ENCODE measurements at regions not wholly inside any gene's neighbourhood (a gene's known extent, or its start where the extent isn't known, plus 50 kb on each side); places are given as distances from the start of the nearest gene placed in this dataset.
"Not testable (repeated sequence)": the region's sequence is repeated elsewhere in the genome, so short reads cannot be mapped to it uniquely, and the experiment has no call there.

DNA sequence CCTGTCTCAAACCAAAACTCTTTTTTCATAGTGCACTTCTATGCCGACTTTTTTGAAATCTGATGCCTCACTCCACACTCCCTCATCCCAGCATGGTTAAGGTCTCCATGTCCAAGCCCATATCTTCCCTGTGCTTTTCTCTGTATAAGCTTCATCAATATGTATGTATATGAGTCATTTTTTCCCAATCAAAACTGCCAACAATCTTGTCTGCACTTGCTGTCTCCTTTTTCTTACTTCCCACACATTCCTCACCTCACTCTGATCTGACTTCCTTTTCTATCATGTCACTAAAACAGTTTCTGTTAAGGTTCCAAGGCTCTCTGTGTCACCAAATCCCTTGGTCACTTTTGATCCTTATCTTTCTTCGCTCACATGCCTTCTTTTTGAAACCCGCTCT lies 88.2 kb upstream of the GPR50 start:
- H3K9me3 ChIP-seq (ENCODE audit: insufficient read depth, low read length), result no peaks in the 10 kb centered on the region
- no peak for DNase-seq (ENCODE audit: low read depth, low spot score)
- H3K36me3 ChIP-seq (ENCODE audit: insufficient read depth, insufficient read length, low read length), result no peaks in the 10 kb centered on the region
- no peak overlapping the region for H3K4me3 ChIP-seq (ENCODE audit: insufficient read length, low read depth)
- H3K9ac ChIP-seq (ENCODE audit: insufficient read length, low read depth), result no peak overlapping the region
- no peak for TF ChIP-seq ZNF274 (IDR thresholded peaks at IDR 0.05; ENCODE audit: low read depth, low read length)
- TF ChIP-seq SUZ12 (IDR thresholded peaks at IDR 0.05; ENCODE audit: extremely low read depth, insufficient read depth, insufficient read length), result no peak
- TF ChIP-seq YY1 (IDR thresholded peaks at IDR 0.05; ENCODE audit: insufficient read depth, insufficient read length), result no peak
- H3K27me3 ChIP-seq (ENCODE audit: insufficient read depth, insufficient read length), result no peaks in the 10 kb centered on the region
- H3K4me1 ChIP-seq (ENCODE audit: insufficient read depth, insufficient read length), result no peaks in the 10 kb centered on the region

DNA sequence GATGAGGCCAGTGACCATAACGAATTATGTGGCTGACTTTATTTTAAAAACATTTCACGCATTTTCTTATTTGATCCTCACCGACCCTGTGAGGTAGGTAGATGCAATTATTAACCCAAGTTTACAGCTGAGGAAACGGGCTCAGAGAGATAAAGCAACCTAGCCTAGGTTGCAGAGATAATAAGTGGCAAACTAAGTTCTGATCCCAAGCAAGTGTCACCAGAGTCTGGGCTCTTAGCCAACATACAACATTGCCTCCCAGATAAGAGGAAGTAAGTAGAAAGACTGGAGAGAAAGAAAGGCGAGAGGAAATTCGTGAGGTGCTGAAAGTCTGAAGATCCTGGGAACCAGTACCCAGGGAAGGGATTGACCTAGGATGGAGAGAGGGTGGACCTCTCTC lies 77.4 kb upstream of the GPR50 start:
- Histone ChIP-seq H3K27me3 (ENCODE audit: insufficient read depth, insufficient read length) (no peaks in the 10 kb centered on the region), H3K4me1 (ENCODE audit: insufficient read depth, insufficient read length) (no peaks in the 10 kb centered on the region), H3K9ac (ENCODE audit: insufficient read length, low read depth) (no peak overlapping the region), H3K9me3 (ENCODE audit: insufficient read depth, low read length) (no peaks in the 10 kb centered on the region), H3K36me3 (ENCODE audit: insufficient read depth, insufficient read length, low read length) (no peaks in the 10 kb centered on the region), H3K4me3 (ENCODE audit: insufficient read length, low read depth) (no peak overlapping the region)
- no peak for DNase-seq (ENCODE audit: low read depth, low spot score)
- TF ChIP-seq ZNF274 (IDR thresholded peaks at IDR 0.05; ENCODE audit: low read depth, low read length) (no peak), YY1 (IDR thresholded peaks at IDR 0.05; ENCODE audit: insufficient read depth, insufficient read length) (no peak), SUZ12 (IDR thresholded peaks at IDR 0.05; ENCODE audit: extremely low read depth, insufficient read depth, insufficient read length) (no peak)

DNA sequence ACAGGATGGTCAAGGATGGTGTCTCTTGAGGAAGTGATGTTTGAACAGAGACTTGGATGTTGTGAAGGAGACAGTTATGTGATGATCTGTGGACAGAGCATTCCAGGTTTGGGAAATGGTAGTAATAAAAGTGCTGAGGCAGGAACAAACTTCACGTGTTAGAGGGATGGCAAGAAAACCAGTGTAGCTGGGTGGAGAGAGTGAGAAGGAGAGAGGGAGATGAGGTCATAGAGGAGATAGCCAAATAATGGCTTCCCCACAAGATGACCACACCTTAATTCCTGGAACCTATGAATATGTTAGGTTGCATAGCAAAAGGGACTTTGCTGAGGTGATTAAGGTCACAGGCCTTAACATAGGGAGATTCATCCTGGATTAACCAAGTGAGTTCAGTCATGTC lies 75.6 kb upstream of the GPR50 start:
- no peaks in the 10 kb centered on the region for H3K9me3 ChIP-seq (ENCODE audit: insufficient read depth, low read length)
- H3K27me3 ChIP-seq (ENCODE audit: insufficient read depth, insufficient read length), result no peaks in the 10 kb centered on the region

DNA sequence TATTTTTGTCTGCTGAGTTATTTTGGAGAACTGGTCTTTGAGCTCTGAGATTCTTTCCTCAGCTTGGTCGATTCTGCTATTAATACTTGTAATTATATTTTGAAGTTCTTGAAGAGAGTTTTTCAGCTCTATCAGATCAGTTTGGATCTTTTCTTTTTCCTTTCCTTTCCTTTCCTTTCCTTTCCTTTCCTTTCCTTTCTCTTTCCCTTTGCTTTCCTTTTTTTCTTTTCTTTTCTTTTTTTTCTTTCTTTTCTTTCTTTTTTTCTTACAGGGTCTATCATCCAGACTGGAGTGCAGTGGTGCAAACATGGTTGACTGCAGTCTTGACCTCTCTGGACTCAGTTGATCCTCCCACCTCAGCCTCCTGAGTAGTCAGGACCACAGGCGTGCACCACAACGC lies 63.2 kb upstream of the GPR50 start:
- not testable (repeated sequence) for H3K4me3 ChIP-seq (ENCODE audit: insufficient read length, low read depth); H3K36me3 ChIP-seq (ENCODE audit: insufficient read depth, insufficient read length, low read length); DNase-seq (ENCODE audit: low read depth, low spot score); H3K27me3 ChIP-seq (ENCODE audit: insufficient read depth, insufficient read length); H3K9ac ChIP-seq (ENCODE audit: insufficient read length, low read depth); H3K9me3 ChIP-seq (ENCODE audit: insufficient read depth, low read length); H3K4me1 ChIP-seq (ENCODE audit: insufficient read depth, insufficient read length)

More for the DNA sequence above, 75.6 kb upstream of the GPR50 start:
- Histone ChIP-seq H3K36me3 (ENCODE audit: insufficient read depth, insufficient read length, low read length) (no peaks in the 10 kb centered on the region), H3K4me1 (ENCODE audit: insufficient read depth, insufficient read length) (no peaks in the 10 kb centered on the region), H3K4me3 (ENCODE audit: insufficient read length, low read depth) (no peak overlapping the region), H3K9ac (ENCODE audit: insufficient read length, low read depth) (no peak overlapping the region)
- TF ChIP-seq SUZ12 (IDR thresholded peaks at IDR 0.05; ENCODE audit: extremely low read depth, insufficient read depth, insufficient read length) (no peak), ZNF274 (IDR thresholded peaks at IDR 0.05; ENCODE audit: low read depth, low read length) (no peak), YY1 (IDR thresholded peaks at IDR 0.05; ENCODE audit: insufficient read depth, insufficient read length) (no peak)
- DNase-seq (ENCODE audit: low read depth, low spot score), result no peak

All from NT2/D1 (cell line).